Type B pancreatic cell (in vitro differentiated cells): ENCODE measurements at regions not wholly inside any gene's neighbourhood (a gene's known extent, or its start where the extent isn't known, plus 50 kb on each side); places are given as distances from the start of the nearest gene placed in this dataset.

Source experiments
- DNase-seq: peaks from one replicate; pipeline ENCODE4 v3.0.0; 2021; ENCODE audit warnings: mixed read lengths; ENCODE audit not compliant: unreplicated experiment; ENCODE audit errors: extremely low spot score
- H3K27ac Mint-ChIP-seq: 2 replicates; pipeline ENCODE4 v1.8.0; 2021; ENCODE audit warnings: mild to moderate bottlenecking, mixed read lengths
- H3K27me3 Mint-ChIP-seq: 2 replicates; pipeline ENCODE4 v1.8.0; 2021; ENCODE audit warnings: mixed read lengths
- H3K36me3 Mint-ChIP-seq: 2 replicates; pipeline ENCODE4 v1.8.0; 2021; ENCODE audit warnings: mixed read lengths
- H3K4me1 Mint-ChIP-seq: one replicate; pipeline ENCODE4 v1.8.0; 2021; ENCODE audit warnings: mixed read lengths; ENCODE audit not compliant: unreplicated experiment
- H3K4me3 Mint-ChIP-seq: 2 replicates; pipeline ENCODE4 v1.8.0; 2021; ENCODE audit warnings: mild to moderate bottlenecking, mixed read lengths
- H3K9me3 Mint-ChIP-seq: 2 replicates; pipeline ENCODE4 v1.8.0; 2021; ENCODE audit warnings: mixed read lengths
- CTCF ChIP-seq: fragments of 200-600 bp; sonication (generic); conservative IDR thresholded peaks from 2 replicates; pipeline ENCODE4 v1.5.0; 2021; ENCODE audit warnings: antibody characterized with exemption, mild to moderate bottlenecking

GRCh38 chr5:29697278-29697677 is 1496.2 kb upstream of the CDH6 start:
- Mint-ChIP-seq H3K36me3 (no peaks in the 10 kb centered on the region), H3K27me3 (no peaks in the 10 kb centered on the region), H3K4me3 (no peak overlapping the region), H3K9me3 (no peaks in the 10 kb centered on the region), H3K27ac (no peak overlapping the region), H3K4me1 (no peaks in the 10 kb centered on the region)
- no peak for DNase-seq
- no peak for TF ChIP-seq CTCF

- TF ChIP-seq CTCF: no peak
- no peak for DNase-seq
- Mint-ChIP-seq H3K36me3 (no peaks in the 10 kb centered on the region), H3K27me3 (no peaks in the 10 kb centered on the region), H3K27ac (no peak overlapping the region), H3K4me1 (no peaks in the 10 kb centered on the region), H3K4me3 (no peak overlapping the region), H3K9me3 (peaks cover 6% of the 10 kb centered on the region)
These were observed 1520.8 kb upstream of the CDH6 start for GRCh38 chr5:29672678-29673077.

DNA sequence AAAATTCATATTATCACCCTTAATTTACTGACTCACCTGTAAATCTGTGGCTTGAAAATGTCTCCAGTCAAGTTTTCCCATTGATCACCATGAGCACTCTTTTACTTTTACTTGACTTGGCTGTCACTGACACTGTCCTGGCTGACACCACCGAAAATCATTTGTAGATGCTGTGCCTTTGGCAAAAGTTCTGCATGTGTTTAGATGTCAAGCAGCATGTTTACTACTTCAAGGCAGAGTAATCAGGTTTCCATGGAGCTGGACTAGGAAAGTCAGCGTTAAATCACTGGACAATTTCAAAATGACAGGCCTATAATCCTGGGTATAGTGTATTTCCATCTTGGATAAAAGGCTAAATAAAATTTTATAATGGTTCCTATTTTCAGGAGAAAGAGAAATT is 1530.6 kb upstream of the CDH6 start:
- no peaks in the 10 kb centered on the region for H3K9me3 Mint-ChIP-seq

DNA sequence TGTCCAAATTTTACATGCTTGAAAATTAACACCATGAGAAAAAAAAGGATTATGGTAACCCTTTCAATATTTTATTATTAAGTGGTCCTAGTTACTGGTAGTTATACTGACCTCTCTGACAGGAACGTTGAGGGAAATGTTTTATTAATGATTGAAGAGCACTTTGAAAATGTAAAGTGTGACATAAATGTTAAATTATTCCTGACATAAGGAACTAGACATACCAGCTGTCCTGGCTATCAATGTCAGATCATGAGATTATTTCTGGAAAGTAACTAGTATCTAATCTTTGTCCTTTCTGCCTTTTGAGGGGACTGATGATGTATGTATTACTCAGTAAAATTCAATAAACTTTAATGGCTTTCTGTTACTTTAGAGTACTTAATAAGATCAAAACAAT is 1538.5 kb upstream of the CDH6 start:
- no peaks in the 10 kb centered on the region for H3K36me3 Mint-ChIP-seq
- TF ChIP-seq CTCF: no peak
- H3K4me3 Mint-ChIP-seq: no peak overlapping the region
- DNase-seq: no peak
- no peaks in the 10 kb centered on the region for H3K9me3 Mint-ChIP-seq
- no peak overlapping the region for H3K27ac Mint-ChIP-seq
- no peaks in the 10 kb centered on the region for H3K4me1 Mint-ChIP-seq
- H3K27me3 Mint-ChIP-seq: no peaks in the 10 kb centered on the region

More for the DNA sequence above, 1530.6 kb upstream of the CDH6 start:
- H3K4me3 Mint-ChIP-seq: no peak overlapping the region
- H3K4me1 Mint-ChIP-seq: no peaks in the 10 kb centered on the region
- H3K27me3 Mint-ChIP-seq: no peaks in the 10 kb centered on the region
- DNase-seq: no peak
- no peak for TF ChIP-seq CTCF
- H3K27ac Mint-ChIP-seq: no peak overlapping the region
- no peaks in the 10 kb centered on the region for H3K36me3 Mint-ChIP-seq

- H3K27me3 Mint-ChIP-seq: no peaks in the 10 kb centered on the region
- no peaks in the 10 kb centered on the region for H3K36me3 Mint-ChIP-seq
- H3K4me3 Mint-ChIP-seq: no peak overlapping the region
- no peaks in the 10 kb centered on the region for H3K4me1 Mint-ChIP-seq
- H3K27ac Mint-ChIP-seq: no peak overlapping the region
- no peaks in the 10 kb centered on the region for H3K9me3 Mint-ChIP-seq
- TF ChIP-seq CTCF: no peak
- no peak for DNase-seq
These were observed 1544.2 kb upstream of the CDH6 start for GRCh38 chr5:29649321-29649720.

- Mint-ChIP-seq H3K27me3 (no peaks in the 10 kb centered on the region), H3K27ac (no peak overlapping the region), H3K9me3 (no peaks in the 10 kb centered on the region), H3K36me3 (no peaks in the 10 kb centered on the region), H3K4me3 (no peak overlapping the region), H3K4me1 (no peaks in the 10 kb centered on the region)
- TF ChIP-seq CTCF: no peak
- no peak for DNase-seq
These were observed 1550.9 kb upstream of the CDH6 start for GRCh38 chr5:29642601-29643000.
